ENCODE measurements at regions not wholly inside any gene's neighbourhood (a gene's known extent, or its start where the extent isn't known, plus 50 kb on each side); places are given as distances from the start of the nearest gene placed in this dataset.

- no peak for TF ChIP-seq REST (IDR thresholded peaks at IDR 0.05; ENCODE audit: unreplicated experiment)
- TF ChIP-seq CTCF (conservative IDR thresholded peaks at IDR 0.05; ENCODE audit: low read depth in 2 of 2) = no peak
- no peak for TF ChIP-seq POLR2AphosphoS5 (IDR thresholded peaks at IDR 0.05; ENCODE audit: low read depth)
- no peak for TF ChIP-seq EZH2phosphoT487 (IDR thresholded peaks at IDR 0.05; ENCODE audit: unreplicated experiment)
- no peak for TF ChIP-seq JUNB (IDR thresholded peaks at IDR 0.05; ENCODE audit: unreplicated experiment)
- TF ChIP-seq ETS1 (IDR thresholded peaks at IDR 0.05) = no peak
- no peak for TF ChIP-seq STAT1 (IDR thresholded peaks at IDR 0.05; ENCODE audit: unreplicated experiment)
Measured at GRCh38 chr1:5798151-5798730, 194.0 kb downstream of the NPHP4 start.
